GM18873 (cell line): ENCODE measurements at regions not wholly inside any gene's neighbourhood (a gene's known extent, or its start where the extent isn't known, plus 50 kb on each side); places are given as distances from the start of the nearest gene placed in this dataset.
"Not testable (repeated sequence)": the region's sequence is repeated elsewhere in the genome, so short reads cannot be mapped to it uniquely, and the experiment has no call there.

Source experiments
- ATAC-seq: cut with Tn5 transposase; IDR thresholded peaks from one replicate; pipeline ENCODE4 v1.9.1; 2021; ENCODE audit warnings: mild to moderate bottlenecking, moderate library complexity, moderate number of reproducible peaks; ENCODE audit not compliant: unreplicated experiment, low FRiP score

GRCh38 chr2:215633360-215633759, 197.5 kb upstream of the FN1 start:
- ATAC-seq = no peak

GRCh38 chr2:215631696-215632095, 195.8 kb upstream of the FN1 start:
- ATAC-seq = no peak

- not testable (repeated sequence) for ATAC-seq
These were observed 194.9 kb upstream of the FN1 start for GRCh38 chr2:215630796-215631195.

- no peak for ATAC-seq
These were observed 191.9 kb upstream of the FN1 start for GRCh38 chr2:215627771-215628170.

GRCh38 chr2:215626812-215627281, 191.0 kb upstream of the FN1 start:
- ATAC-seq = no peak

- ATAC-seq = no peak
These were observed 190.2 kb upstream of the FN1 start for GRCh38 chr2:215626063-215626462.

GRCh38 chr2:215625207-215625606, 189.3 kb upstream of the FN1 start:
- no peak for ATAC-seq

GRCh38 chr2:215624423-215624829, 188.6 kb upstream of the FN1 start:
- no peak for ATAC-seq

GRCh38 chr2:215622837-215623236, 187.0 kb upstream of the FN1 start:
- no peak for ATAC-seq

GRCh38 chr2:215621381-215621780, 185.5 kb upstream of the FN1 start:
- ATAC-seq = no peak

GRCh38 chr2:215620528-215620927, 184.7 kb upstream of the FN1 start:
- no peak for ATAC-seq

- ATAC-seq = no peak
These were observed 184.1 kb upstream of the FN1 start for GRCh38 chr2:215619989-215620388.

- ATAC-seq = no peak
These were observed 183.4 kb upstream of the FN1 start for GRCh38 chr2:215619022-215619958.

GRCh38 chr2:215618145-215618544, 182.3 kb upstream of the FN1 start:
- no peak for ATAC-seq

GRCh38 chr2:215617060-215617824, 181.4 kb upstream of the FN1 start:
- ATAC-seq = no peak

- ATAC-seq = no peak
These were observed 179.9 kb upstream of the FN1 start for GRCh38 chr2:215615803-215616174.

- no peak for ATAC-seq
These were observed 179.4 kb upstream of the FN1 start for GRCh38 chr2:215615067-215615802.

GRCh38 chr2:215614296-215614695, 178.4 kb upstream of the FN1 start:
- ATAC-seq = no peak

- no peak for ATAC-seq
These were observed 178.0 kb upstream of the FN1 start for GRCh38 chr2:215613888-215614287.

- no peak for ATAC-seq
These were observed 177.4 kb upstream of the FN1 start for GRCh38 chr2:215613280-215613679.

GRCh38 chr2:215612786-215613185, 176.9 kb upstream of the FN1 start:
- no peak for ATAC-seq
